Head of caudate nucleus (tissue), 42 donors: ENCODE measurements at regions not wholly inside any gene's neighbourhood (a gene's known extent, or its start where the extent isn't known, plus 50 kb on each side); places are given as distances from the start of the nearest gene placed in this dataset.
A peak's percentile ranks its signal among the peaks of the same experiment; 100 is the strongest.

Source experiments
- DNase-seq, 42 donors: peaks; one replicate each; pipeline versions ENCODE4 v3.0.0 to v3.0.0-alpha.2; 2020 to 2021; ENCODE audit warnings: mixed read lengths in 7 of 42
- intact Hi-C: fragments of 100-400 bp; cut with DNase I; formaldehyde crosslinking; loops from one replicate; pipeline ENCODE4 v1.15.0; 2022

- DNase-seq, result no peak
- intact Hi-C loops, result no loop called here
Observed at GRCh38 chr13:112233716-112234115, 142.4 kb upstream of the SPACA7 start.

GRCh38 chr13:112234131-112234875, 141.9 kb upstream of the SPACA7 start:
- no peak for DNase-seq
- intact Hi-C loops, result no loop called here

DNA sequence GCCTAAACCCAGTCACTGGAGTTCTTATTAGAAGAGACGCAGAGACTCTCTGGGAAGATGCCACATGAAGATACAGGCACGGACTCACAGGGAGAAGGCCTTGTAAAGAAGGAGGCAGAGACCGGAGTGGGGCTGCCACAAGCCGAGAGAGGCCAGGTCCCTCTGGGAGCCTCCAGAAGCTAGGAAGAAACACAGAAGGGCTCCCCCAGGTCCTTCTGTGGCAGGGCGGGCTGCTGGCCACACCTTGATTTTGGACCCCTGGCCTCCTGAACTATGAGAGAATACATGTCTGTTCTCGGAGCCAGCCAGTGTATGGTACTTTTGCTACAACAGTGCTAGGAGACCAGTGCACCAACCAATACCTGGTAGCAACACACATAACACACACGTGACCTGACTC, 140.1 kb upstream of the SPACA7 start:
- no peak for DNase-seq
- intact Hi-C loops, result no loop called here

- intact Hi-C loops, result no loop called here
- no peak for DNase-seq
Observed at GRCh38 chr13:112236539-112237197, 139.5 kb upstream of the SPACA7 start.

DNA sequence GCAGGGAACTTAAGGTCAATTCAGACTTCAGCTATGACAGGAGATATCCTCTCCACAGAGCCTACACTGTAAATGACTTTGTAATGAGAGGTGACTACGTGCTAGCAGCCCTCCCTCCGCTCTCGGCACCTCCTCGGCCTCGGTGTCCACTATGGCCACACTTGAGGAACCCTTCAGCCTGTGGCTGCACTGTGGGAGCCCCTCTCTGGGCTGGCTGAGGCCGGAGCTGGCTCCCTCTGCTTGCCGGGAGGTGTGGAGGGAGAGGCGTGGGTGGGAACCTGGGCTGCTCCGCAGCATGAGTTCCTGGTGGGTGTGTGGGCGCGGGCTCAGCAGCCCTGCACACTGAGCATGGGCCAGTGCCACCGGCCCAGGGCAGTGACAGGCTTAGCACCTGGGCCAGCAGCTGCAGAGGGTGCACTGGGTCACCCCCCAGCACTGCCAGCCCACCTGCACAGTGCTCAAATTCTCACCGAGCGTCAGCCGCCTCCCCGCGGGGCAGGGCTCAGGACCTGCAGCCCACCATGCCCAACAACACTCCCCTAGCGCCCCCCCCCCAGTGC, 137.6 kb upstream of the SPACA7 start:
- intact Hi-C loops, result no loop called here
- DNase-seq, result no peak

DNA sequence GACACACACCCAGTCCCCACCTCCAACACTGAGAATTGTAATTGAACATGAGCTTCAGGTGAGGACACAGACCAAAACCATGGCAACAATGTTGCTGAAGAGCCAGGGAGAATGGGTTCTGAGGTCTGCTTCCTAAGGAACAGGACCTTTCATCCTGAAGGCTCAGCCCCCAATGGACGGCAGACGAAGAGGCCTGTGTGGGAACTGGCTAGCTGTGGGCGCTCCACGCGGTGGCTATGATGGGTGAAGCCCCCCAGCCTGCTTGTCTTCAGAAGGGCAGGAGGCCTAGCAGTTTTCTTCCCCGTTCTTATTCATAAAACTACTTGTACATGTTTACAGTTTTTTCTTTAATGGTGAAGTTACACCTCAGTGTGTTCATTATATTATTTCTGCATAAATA, 136.1 kb upstream of the SPACA7 start:
- intact Hi-C loops, result no loop called here
- DNase-seq, result no peak

DNA sequence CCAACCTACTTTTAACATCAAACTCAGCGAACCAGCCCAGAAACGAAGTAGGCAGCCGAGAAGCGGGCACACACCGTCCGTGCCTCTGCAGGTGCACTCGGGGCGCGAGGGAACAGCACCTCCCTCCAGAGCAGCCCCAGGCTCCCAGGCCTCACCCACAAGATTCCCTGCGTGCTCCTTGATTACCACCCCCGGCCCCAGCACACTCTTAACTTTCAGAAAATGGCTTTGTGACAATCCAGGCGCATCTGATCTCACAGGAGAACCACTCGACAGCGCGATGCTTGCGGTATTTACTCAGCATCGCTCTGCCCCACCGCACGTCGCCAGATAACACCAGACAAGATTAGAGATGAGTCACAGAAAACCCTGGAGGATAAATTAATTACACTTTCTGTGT, 134.9 kb upstream of the SPACA7 start:
- intact Hi-C loops, result no loop called here
- no peak for DNase-seq

GRCh38 chr13:112242777-112243176, 133.4 kb upstream of the SPACA7 start:
- DNase-seq, result peak in 2 of 42 donors; percentile 5 to 25
- intact Hi-C loops, result no loop called here

DNA sequence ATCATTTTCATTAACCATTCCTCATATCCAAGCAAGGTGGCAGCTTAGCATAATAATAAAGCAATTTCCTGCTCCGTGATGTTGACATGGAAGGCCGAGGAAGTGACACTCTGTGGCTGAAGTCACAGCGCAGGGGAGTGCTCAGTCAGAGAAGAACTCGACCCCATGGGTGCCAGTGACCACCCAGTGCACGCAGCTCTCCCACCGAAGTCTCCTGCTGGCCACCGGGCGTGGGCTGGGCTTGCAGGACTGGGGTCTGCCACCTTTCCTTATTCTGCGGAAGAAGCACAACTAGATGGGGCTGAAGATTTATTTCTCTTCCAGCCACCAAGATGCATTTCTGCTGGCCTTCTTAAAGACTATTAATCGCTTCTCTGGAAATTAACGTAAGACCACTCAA, 132.1 kb upstream of the SPACA7 start:
- peak in 2 of 42 donors; percentile 4 to 20 for DNase-seq

DNA sequence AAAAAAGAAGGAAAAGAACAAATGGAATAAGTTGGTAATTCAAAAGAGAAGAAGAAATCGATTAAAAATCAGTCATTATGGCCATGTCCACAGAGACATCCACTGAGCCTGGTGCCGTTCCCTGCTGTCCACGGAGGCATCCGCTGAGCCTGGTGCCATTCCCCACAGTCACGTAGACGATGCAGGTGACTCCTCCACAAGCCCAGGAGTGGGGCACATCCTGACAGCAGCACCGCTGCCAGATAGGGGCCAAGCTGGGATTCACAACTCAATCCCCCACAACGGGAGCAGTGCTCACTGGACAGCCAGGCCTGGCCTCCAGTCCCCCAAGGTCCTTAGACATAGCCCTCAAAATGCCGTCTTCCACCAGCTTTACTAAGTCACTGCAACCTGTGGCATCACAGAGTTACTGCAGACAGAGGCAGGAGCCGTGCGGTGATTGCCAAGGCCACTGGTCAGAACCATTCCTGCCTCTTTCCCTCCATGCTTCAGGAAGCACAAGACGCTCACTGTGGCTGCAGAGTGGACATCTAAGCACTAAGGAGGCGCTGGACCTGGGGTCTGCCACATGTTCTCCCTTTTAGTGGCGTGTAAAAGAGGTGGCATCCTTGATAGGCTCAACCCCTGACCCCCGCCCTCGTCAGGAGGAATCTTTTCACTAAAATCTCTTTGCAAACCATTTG, 131.5 kb upstream of the SPACA7 start:
- DNase-seq, result peak in 2 of 42 donors; percentile 3 to 39

More for the DNA sequence above, 132.1 kb upstream of the SPACA7 start:
- intact Hi-C loops, result no loop called here

DNA sequence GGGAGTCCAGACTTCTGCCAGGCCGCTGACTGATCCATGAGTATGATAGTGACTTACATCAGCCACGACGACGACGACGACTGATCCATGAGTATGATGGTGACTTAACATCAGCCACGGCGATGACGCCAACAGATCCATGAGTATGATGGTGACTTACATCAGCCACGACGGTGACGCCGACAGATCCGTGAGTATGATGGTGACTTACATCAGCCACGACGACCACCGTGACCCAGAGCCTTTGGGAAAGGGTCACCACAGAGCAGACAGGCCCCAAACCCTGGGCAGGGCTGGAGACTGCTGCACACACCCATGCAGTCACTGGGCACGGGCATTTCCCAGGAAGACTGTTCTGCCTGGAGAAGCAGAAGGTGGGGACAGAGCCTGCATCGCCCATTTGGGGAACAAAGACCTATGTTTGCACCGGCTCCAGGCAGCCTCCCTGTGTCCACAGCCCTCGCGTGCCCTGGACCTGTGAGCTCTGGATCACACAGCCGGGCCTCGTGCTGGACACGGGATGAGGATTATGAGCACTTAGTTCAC, 130.9 kb upstream of the SPACA7 start:
- peak in 1 of 42 donors; percentile 22 for DNase-seq
- intact Hi-C loops, result no loop called here

More for the DNA sequence above, 131.5 kb upstream of the SPACA7 start:
- intact Hi-C loops, result no loop called here

DNA sequence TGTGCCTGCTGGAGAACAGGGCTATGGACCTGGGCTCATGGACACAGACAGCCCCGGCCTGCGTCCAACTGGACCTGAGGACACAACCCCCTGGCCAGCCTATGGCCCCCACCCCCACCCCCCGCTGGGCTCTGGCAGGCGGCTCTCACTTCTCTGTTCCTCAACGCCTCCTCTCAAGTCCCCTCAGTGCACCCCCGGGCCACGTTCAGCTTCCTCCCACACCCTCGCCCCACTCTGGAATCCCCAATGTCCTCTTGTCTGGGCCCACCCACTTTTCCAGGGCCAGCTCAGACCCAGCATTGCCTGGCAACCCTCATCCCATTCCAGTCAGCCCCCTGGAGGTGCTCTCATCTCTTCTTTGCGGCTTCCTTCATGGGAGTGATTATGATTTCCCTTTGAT, 130.2 kb upstream of the SPACA7 start:
- intact Hi-C loops, result no loop called here
- DNase-seq, result peak in 1 of 42 donors; percentile 32

DNA sequence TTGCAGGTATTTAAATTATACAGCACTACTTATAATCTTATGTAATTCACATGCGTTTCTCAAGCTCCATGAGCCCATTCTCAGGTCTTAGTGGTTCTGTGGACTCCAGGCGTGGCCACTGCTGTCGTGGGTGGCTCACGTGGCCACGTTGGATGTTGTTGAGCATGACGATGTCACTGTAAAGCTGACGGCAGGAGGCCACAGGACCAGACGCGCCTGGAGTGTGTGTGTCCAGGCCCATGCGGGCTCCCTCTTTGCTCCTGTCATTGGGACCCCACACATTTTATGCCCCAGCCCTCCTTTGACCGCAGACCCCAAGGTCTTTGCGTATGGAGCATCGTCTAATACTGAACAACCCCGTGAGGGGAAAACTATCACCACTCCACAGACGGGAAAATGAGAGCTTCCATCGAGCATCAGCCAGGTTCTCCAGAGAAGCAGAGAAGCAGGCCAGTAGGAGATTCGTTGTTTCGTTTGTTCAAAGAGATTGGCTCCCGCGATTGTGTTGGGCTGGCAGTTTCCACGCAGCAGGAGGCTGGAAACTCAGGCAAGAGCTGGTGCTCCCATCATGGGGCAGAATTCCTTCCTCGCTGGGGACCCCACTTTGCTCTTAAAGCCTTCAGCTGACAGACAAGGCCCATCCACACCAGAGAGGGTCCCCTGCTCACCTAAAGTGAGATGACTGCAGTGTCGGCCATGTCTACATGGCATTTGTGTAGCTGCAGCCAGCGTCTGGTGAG, 129.3 kb upstream of the SPACA7 start:
- DNase-seq, result peak in 1 of 42 donors; percentile 28
- intact Hi-C loops, result no loop called here

DNA sequence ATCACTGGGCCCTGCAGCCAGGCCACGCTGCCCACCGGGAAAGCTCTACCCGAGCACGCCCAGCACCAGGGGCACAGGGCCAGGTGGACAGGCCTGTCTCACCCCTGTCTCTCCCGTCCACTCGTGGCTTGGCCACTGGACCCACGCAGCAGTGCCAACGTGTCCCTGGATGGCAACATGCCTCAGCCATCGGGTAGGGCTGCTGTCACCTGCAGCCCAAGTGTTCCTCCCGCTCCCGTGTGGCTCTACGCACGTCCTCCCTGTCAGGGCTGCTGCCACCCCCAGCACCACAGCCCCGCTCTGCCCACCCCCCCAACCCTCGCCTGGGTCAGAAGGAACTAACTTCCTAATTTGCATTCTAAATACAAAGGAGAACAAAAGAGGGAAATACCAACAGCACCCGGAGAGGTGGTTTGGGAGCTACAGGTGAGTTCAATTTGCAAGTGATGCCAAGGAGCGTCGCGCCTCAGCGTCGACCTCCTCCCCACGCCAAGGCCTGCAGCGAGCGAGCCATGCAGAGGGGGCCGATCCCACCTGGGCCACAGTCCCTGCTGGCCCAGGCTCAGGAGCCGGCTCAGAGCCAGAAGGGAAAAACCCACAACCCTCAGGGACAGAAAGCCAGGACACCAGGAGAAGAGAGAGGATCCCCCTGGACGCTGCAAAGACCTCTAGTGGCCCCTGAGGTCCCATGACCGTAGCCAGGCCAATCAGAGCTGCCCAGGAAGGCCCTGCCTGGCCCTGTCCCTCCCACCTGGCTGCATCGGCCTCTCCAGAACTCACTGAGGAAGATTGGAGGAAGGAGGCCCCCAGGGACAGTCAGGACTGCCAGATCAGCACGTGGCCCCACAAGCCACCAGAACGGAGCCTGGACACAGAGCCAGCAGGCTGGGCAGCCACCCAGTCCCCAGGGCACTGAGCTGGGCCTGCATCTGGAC, 128.4 kb upstream of the SPACA7 start:
- DNase-seq, result peak in 1 of 42 donors; percentile 37
- intact Hi-C loops, result no loop called here

- peak in 1 of 42 donors; percentile 41 for DNase-seq
- intact Hi-C loops, result no loop called here
Observed at GRCh38 chr13:112248406-112248760, 127.8 kb upstream of the SPACA7 start.

DNA sequence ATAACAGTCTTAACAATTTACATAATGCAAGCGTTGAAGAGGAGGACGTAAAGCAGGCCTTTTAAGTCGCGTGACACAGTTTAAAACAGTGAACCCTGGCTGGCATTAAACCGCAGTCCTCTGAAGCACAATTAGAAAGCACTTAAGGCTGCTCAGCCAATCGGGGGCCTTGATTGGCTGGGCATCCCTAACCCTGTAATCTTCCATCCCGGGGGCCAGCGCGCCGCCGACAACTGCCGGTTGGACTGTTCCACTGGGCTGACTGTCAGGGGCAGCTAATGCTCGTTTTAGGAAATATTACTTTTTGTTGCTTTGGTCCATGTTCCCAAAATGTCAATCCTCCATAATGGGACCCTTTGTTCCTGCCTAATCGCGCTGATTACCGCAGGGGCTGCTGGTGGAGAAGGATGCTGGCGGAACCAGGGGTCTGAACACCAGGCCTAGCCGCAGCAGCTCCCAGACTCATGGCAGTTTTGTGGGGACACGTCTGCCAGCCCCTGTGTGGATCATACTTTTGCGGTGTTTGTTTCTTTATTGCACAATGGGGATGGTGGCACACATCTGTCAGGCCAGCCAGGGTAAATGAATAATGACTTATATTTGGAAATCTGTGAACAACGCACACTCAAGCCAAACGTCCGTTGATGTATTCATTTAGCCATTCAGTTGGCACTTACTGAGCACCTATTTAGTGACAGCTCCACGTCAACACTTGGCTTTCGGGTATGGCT, 127.1 kb upstream of the SPACA7 start:
- DNase-seq, result peak in 4 of 42 donors; percentile 6 to 42 (median 31)

More for the DNA sequence above, 127.1 kb upstream of the SPACA7 start:
- intact Hi-C loops, result no loop called here
